ENCODE measurements at regions not wholly inside any gene's neighbourhood (a gene's known extent, or its start where the extent isn't known, plus 50 kb on each side); places are given as distances from the start of the nearest gene placed in this dataset.

DNA sequence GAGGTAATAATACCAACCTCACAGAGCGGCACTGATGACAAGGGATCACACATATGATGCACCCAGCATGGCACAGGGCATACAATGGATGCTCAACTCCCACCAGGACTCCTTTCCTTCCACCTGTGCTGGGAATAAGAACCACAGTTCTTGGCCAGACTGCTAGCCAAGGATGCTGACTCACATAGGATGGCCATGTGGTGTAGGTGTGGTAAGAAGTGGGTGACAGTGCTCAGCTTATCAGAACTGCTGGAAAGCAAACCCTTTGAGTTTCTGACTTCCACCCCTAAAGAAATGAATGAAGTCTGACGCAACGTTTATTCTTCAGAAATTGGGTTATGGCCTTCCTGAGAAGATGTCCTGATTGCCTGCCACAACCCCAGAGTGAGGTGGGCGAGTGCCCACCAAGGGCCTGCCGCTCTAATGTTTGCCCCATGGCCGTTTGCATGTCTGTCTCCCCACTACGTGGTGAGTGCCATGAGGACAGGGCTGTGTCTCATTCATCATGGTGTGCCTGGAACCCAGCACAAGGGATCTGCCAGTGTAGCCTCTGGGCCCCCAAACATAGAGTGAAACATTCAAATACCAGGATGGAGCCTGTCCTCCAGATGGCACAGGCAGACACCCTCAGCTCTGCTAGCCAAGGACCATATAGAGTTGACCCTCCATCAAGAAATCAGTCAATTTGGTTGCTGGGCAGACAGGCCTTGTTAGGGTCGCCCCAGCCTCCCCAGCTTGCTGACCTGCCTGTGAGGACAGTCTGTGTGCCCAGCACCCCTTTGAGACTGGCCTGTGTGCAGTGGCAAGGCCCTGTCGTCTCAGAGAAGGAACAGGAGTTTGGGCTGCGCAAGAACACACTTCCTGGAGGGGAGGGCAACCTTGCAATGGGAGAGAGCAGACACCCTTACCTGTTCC, 57.6 kb upstream of the SLCO2A1 start:
- TF ChIP-seq RAD21 (conservative IDR thresholded peaks at IDR 0.05 in 1 of 2, IDR thresholded peaks at IDR 0.05 in 1 of 2) (no peak), JUNB (IDR thresholded peaks at IDR 0.05) (no peak), NPAS2 (CRISPR knock-in tag; IDR thresholded peaks at IDR 0.05; ENCODE audit: borderline replicate concordance) (no peak), EP300 (IDR thresholded peaks at IDR 0.05) (no peak), POLR2A (IDR thresholded peaks at IDR 0.05; ENCODE audit: low read length) (no peak)
- TF ChIP-seq, protein P1, sequence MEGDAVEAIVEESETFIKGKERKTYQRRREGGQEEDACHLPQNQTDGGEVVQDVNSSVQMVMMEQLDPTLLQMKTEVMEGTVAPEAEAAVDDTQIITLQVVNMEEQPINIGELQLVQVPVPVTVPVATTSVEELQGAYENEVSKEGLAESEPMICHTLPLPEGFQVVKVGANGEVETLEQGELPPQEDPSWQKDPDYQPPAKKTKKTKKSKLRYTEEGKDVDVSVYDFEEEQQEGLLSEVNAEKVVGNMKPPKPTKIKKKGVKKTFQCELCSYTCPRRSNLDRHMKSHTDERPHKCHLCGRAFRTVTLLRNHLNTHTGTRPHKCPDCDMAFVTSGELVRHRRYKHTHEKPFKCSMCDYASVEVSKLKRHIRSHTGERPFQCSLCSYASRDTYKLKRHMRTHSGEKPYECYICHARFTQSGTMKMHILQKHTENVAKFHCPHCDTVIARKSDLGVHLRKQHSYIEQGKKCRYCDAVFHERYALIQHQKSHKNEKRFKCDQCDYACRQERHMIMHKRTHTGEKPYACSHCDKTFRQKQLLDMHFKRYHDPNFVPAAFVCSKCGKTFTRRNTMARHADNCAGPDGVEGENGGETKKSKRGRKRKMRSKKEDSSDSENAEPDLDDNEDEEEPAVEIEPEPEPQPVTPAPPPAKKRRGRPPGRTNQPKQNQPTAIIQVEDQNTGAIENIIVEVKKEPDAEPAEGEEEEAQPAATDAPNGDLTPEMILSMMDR (IDR thresholded peaks at IDR 0.05): no peak
- TF ChIP-seq, protein P2, sequence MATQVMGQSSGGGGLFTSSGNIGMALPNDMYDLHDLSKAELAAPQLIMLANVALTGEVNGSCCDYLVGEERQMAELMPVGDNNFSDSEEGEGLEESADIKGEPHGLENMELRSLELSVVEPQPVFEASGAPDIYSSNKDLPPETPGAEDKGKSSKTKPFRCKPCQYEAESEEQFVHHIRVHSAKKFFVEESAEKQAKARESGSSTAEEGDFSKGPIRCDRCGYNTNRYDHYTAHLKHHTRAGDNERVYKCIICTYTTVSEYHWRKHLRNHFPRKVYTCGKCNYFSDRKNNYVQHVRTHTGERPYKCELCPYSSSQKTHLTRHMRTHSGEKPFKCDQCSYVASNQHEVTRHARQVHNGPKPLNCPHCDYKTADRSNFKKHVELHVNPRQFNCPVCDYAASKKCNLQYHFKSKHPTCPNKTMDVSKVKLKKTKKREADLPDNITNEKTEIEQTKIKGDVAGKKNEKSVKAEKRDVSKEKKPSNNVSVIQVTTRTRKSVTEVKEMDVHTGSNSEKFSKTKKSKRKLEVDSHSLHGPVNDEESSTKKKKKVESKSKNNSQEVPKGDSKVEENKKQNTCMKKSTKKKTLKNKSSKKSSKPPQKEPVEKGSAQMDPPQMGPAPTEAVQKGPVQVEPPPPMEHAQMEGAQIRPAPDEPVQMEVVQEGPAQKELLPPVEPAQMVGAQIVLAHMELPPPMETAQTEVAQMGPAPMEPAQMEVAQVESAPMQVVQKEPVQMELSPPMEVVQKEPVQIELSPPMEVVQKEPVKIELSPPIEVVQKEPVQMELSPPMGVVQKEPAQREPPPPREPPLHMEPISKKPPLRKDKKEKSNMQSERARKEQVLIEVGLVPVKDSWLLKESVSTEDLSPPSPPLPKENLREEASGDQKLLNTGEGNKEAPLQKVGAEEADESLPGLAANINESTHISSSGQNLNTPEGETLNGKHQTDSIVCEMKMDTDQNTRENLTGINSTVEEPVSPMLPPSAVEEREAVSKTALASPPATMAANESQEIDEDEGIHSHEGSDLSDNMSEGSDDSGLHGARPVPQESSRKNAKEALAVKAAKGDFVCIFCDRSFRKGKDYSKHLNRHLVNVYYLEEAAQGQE (IDR thresholded peaks at IDR 0.05): no peak

All from A549 (cell line).